ENCODE measurements at regions not wholly inside any gene's neighbourhood (a gene's known extent, or its start where the extent isn't known, plus 50 kb on each side); places are given as distances from the start of the nearest gene placed in this dataset.

- ChIA-PET POLR2A (no interaction called here), CTCF (interaction anchor here (0.6 kb wide), 1 partner anchor 24 kb away, joined by 4 read pairs; no protein-coding TSS in a partner anchor)
- Mint-ChIP-seq H3K27me3 (peaks cover 23% of the 10 kb centered on the region), H3K4me3 (no peak overlapping the region), H3K9me3 (ENCODE audit: insufficient read depth) (no peaks in the 10 kb centered on the region), H3K4me1 (no peaks in the 10 kb centered on the region), H3K27ac (no peak overlapping the region)
- intact Hi-C loops (cut with micrococcal nuclease) = no loop called here
- H3K4me2 ChIP-seq (replicated peaks; ENCODE audit: low read depth, low read length, poor library complexity, severe bottlenecking) = no peak overlapping the region
- ATAC-seq (ENCODE audit: low read depth) (no peak), DNase-seq (no peak)
- peaks cover 0 to 3% (median 0%) of the 10 kb centered on the region in 4 experiments for H3K27me3 ChIP-seq (replicated peaks in 1 of 4; ENCODE audit: control extremely low read depth in 1 of 4, control insufficient read depth in 3 of 4, insufficient read depth in 4 of 4, low read length in 3 of 4)
- H4K20me1 ChIP-seq (ENCODE audit: control insufficient read depth, insufficient read depth, low read length, poor library complexity, severe bottlenecking) = no peaks in the 10 kb centered on the region
- H3K4me1 ChIP-seq (ENCODE audit: control insufficient read depth in 2 of 2, insufficient read depth in 2 of 2, low read length in 2 of 2) = no peaks in the 10 kb centered on the region
- H2AFZ ChIP-seq (ENCODE audit: insufficient read depth, low read depth, low read length, poor library complexity, severe bottlenecking) = no peak overlapping the region
- no peak overlapping the region for H3K4me3 ChIP-seq (ENCODE audit: control extremely low read depth in 1 of 5, extremely low read depth in 1 of 5, insufficient read depth in 1 of 5, low read depth in 2 of 5, low read length in 4 of 5)
- TF ChIP-seq CTCF (IDR thresholded peaks at IDR 0.05) = no peak
- TF ChIP-seq EZH2 (IDR thresholded peaks at IDR 0.05; ENCODE audit: borderline replicate concordance, insufficient read depth, low read depth, low read length, poor library complexity, severe bottlenecking) = no peak
- whole genome bisulfite sequencing (ENCODE audit: insufficient coverage) = 97% methylated on average over 10 of the region's 11 CpGs
- H3K9me3 ChIP-seq (ENCODE audit: control extremely low read depth in 1 of 3, control insufficient read depth in 2 of 3, insufficient read depth in 1 of 3, low read length in 2 of 3) = peaks cover 0 to 5% (median 0%) of the 10 kb centered on the region in 3 donors
- H3K79me2 ChIP-seq (ENCODE audit: control insufficient read depth, insufficient read depth, low read length) = no peaks in the 10 kb centered on the region
- H3K36me3 ChIP-seq (replicated peaks in 1 of 2; ENCODE audit: control extremely low read depth in 1 of 2, control insufficient read depth in 1 of 2, extremely low read depth in 1 of 2, insufficient read depth in 2 of 2, low read length in 1 of 2) = no peaks in the 10 kb centered on the region
- no peak overlapping the region for H3K27ac ChIP-seq (ENCODE audit: low read length in 2 of 2)
- H3K9ac ChIP-seq (ENCODE audit: low read length) = no peak overlapping the region
These were observed 290.2 kb downstream of the KLF6 start for GRCh38 chr10:3494838-3495230.

- H3K79me2 ChIP-seq (ENCODE audit: control insufficient read depth, insufficient read depth, low read length) = no peaks in the 10 kb centered on the region
- H2AFZ ChIP-seq (ENCODE audit: insufficient read depth, low read depth, low read length, poor library complexity, severe bottlenecking) = no peak overlapping the region
- intact Hi-C loops (cut with micrococcal nuclease) = no loop called here
- H3K4me3 Mint-ChIP-seq = no peak overlapping the region
- no peaks in the 10 kb centered on the region for H3K4me1 Mint-ChIP-seq
- no peaks in the 10 kb centered on the region for H4K20me1 ChIP-seq (ENCODE audit: control insufficient read depth, insufficient read depth, low read length, poor library complexity, severe bottlenecking)
- ATAC-seq (ENCODE audit: low read depth) (no peak), DNase-seq (no peak)
- peaks cover 0 to 5% (median 2%) of the 10 kb centered on the region in 3 donors for H3K9me3 ChIP-seq (ENCODE audit: control extremely low read depth in 1 of 3, control insufficient read depth in 2 of 3, insufficient read depth in 1 of 3, low read length in 2 of 3)
- ChIA-PET POLR2A (no interaction called here), CTCF (interaction anchor here (0.6 kb wide), 1 partner anchor 23 kb away, joined by 4 read pairs; no protein-coding TSS in a partner anchor)
- no peak overlapping the region for H3K27ac Mint-ChIP-seq
- no peaks in the 10 kb centered on the region for H3K36me3 ChIP-seq (replicated peaks in 1 of 2; ENCODE audit: control extremely low read depth in 1 of 2, control insufficient read depth in 1 of 2, extremely low read depth in 1 of 2, insufficient read depth in 2 of 2, low read length in 1 of 2)
- no peak overlapping the region for H3K27ac ChIP-seq (ENCODE audit: low read length in 2 of 2)
- no peak overlapping the region for H3K4me3 ChIP-seq (ENCODE audit: control extremely low read depth in 1 of 5, extremely low read depth in 1 of 5, insufficient read depth in 1 of 5, low read depth in 2 of 5, low read length in 4 of 5)
- WGBS (ENCODE audit: insufficient coverage) = 92% methylated on average over 17 of the region's 22 CpGs
- peaks cover 23% of the 10 kb centered on the region for H3K27me3 Mint-ChIP-seq
- no peak overlapping the region for H3K4me2 ChIP-seq (replicated peaks; ENCODE audit: low read depth, low read length, poor library complexity, severe bottlenecking)
- peaks cover 3% of the 10 kb centered on the region for H3K9me3 Mint-ChIP-seq (ENCODE audit: insufficient read depth)
- H3K27me3 ChIP-seq (replicated peaks in 1 of 4; ENCODE audit: control extremely low read depth in 1 of 4, control insufficient read depth in 3 of 4, insufficient read depth in 4 of 4, low read length in 3 of 4) = peaks cover 0 to 3% (median 0%) of the 10 kb centered on the region in 4 experiments
- no peak overlapping the region for H3K9ac ChIP-seq (ENCODE audit: low read length)
- TF ChIP-seq EZH2 (IDR thresholded peaks at IDR 0.05; ENCODE audit: borderline replicate concordance, insufficient read depth, low read depth, low read length, poor library complexity, severe bottlenecking) (no peak), CTCF (IDR thresholded peaks at IDR 0.05) (no peak)
- H3K4me1 ChIP-seq (ENCODE audit: control insufficient read depth in 2 of 2, insufficient read depth in 2 of 2, low read length in 2 of 2) = no peaks in the 10 kb centered on the region
These were observed 290.7 kb downstream of the KLF6 start for GRCh38 chr10:3494131-3494837.

Data from B cell (primary cell).